ENCODE measurements at regions not wholly inside any gene's neighbourhood (a gene's known extent, or its start where the extent isn't known, plus 50 kb on each side); places are given as distances from the start of the nearest gene placed in this dataset.
A peak's percentile ranks its signal among the peaks of the same experiment; 100 is the strongest.

- TF ChIP-seq CTCF (IDR thresholded peaks at IDR 0.05; ENCODE audit: extremely low read depth, insufficient read depth, missing control alignments), result no peak
- DNase-seq (ENCODE audit: low spot score), result no peak
Measured at GRCh38 chr2:105989070-105989469, 205.0 kb downstream of the UXS1 start.

GRCh38 chr2:105977807-105978206 lies 216.3 kb downstream of the UXS1 start:
- DNase-seq (ENCODE audit: low spot score), result no peak
- no peak for TF ChIP-seq CTCF (IDR thresholded peaks at IDR 0.05; ENCODE audit: extremely low read depth, insufficient read depth, missing control alignments)
- in situ Hi-C loops (cut with MboI; ENCODE audit: low pct_unique_long_range_greater_than_20kb, low sequenced_read_pairs, unreplicated experiment), result no loop called here

More at GRCh38 chr2:105989070-105989469, 205.0 kb downstream of the UXS1 start:
- in situ Hi-C loops (cut with MboI; ENCODE audit: low pct_unique_long_range_greater_than_20kb, low sequenced_read_pairs, unreplicated experiment), result no loop called here

- DNase-seq (ENCODE audit: low spot score), result no peak
- in situ Hi-C loops (cut with MboI; ENCODE audit: low pct_unique_long_range_greater_than_20kb, low sequenced_read_pairs, unreplicated experiment), result no loop called here
- TF ChIP-seq CTCF (IDR thresholded peaks at IDR 0.05; ENCODE audit: extremely low read depth, insufficient read depth, missing control alignments), result no peak
Measured at GRCh38 chr2:105977212-105977611, 216.9 kb downstream of the UXS1 start.

GRCh38 chr2:105974812-105975211 lies 219.3 kb downstream of the UXS1 start:
- TF ChIP-seq CTCF (IDR thresholded peaks at IDR 0.05; ENCODE audit: extremely low read depth, insufficient read depth, missing control alignments), result no peak
- DNase-seq (ENCODE audit: low spot score), result no peak
- in situ Hi-C loops (cut with MboI; ENCODE audit: low pct_unique_long_range_greater_than_20kb, low sequenced_read_pairs, unreplicated experiment), result no loop called here

GRCh38 chr2:105972927-105973326 lies 221.2 kb downstream of the UXS1 start:
- in situ Hi-C loops (cut with MboI; ENCODE audit: low pct_unique_long_range_greater_than_20kb, low sequenced_read_pairs, unreplicated experiment), result no loop called here
- TF ChIP-seq CTCF (IDR thresholded peaks at IDR 0.05; ENCODE audit: extremely low read depth, insufficient read depth, missing control alignments), result no peak
- no peak for DNase-seq (ENCODE audit: low spot score)

- TF ChIP-seq CTCF (IDR thresholded peaks at IDR 0.05; ENCODE audit: extremely low read depth, insufficient read depth, missing control alignments), result no peak
- no peak for DNase-seq (ENCODE audit: low spot score)
- in situ Hi-C loops (cut with MboI; ENCODE audit: low pct_unique_long_range_greater_than_20kb, low sequenced_read_pairs, unreplicated experiment), result no loop called here
Measured at GRCh38 chr2:105972246-105972645, 221.9 kb downstream of the UXS1 start.

- in situ Hi-C loops (cut with MboI; ENCODE audit: low pct_unique_long_range_greater_than_20kb, low sequenced_read_pairs, unreplicated experiment), result no loop called here
- DNase-seq (ENCODE audit: low spot score), result no peak
- peak; percentile 49 for TF ChIP-seq CTCF (IDR thresholded peaks at IDR 0.05; ENCODE audit: extremely low read depth, insufficient read depth, missing control alignments)
Measured at GRCh38 chr2:105969552-105969951, 224.5 kb downstream of the UXS1 start.
